ENCODE measurements at regions not wholly inside any gene's neighbourhood (a gene's known extent, or its start where the extent isn't known, plus 50 kb on each side); places are given as distances from the start of the nearest gene placed in this dataset.
"Not testable (repeated sequence)": the region's sequence is repeated elsewhere in the genome, so short reads cannot be mapped to it uniquely, and the experiment has no call there.

GRCh38 chr5:114726131-114726530 lies 364.3 kb downstream of the KCNN2 start:
- H3K4me3 ChIP-seq, result no peak overlapping the region
- DNase-seq (ENCODE audit: extremely low spot score), result no peak
- H3K4me1 ChIP-seq, result no peaks in the 10 kb centered on the region
- 49% methylated on average over 2 of the region's 2 CpGs for WGBS
- intact Hi-C loops (cut with DNase I), result no loop called here
- TF ChIP-seq POLR2A (IDR thresholded peaks at IDR 0.05; ENCODE audit: low read depth) (no peak), CTCF (IDR thresholded peaks at IDR 0.05) (no peak), EP300 (IDR thresholded peaks at IDR 0.05) (no peak), POLR2AphosphoS5 (IDR thresholded peaks at IDR 0.05) (no peak)
- no peak overlapping the region for H3K27ac ChIP-seq (replicated peaks in 1 of 4)
- H3K27me3 ChIP-seq, result no peaks in the 10 kb centered on the region
- no peaks in the 10 kb centered on the region for H3K36me3 ChIP-seq
- no peaks in the 10 kb centered on the region for H3K9me3 ChIP-seq

GRCh38 chr5:114719268-114719667 lies 357.4 kb downstream of the KCNN2 start:
- TF ChIP-seq EP300 (IDR thresholded peaks at IDR 0.05) (no peak), POLR2AphosphoS5 (IDR thresholded peaks at IDR 0.05) (no peak), CTCF (IDR thresholded peaks at IDR 0.05) (no peak), POLR2A (IDR thresholded peaks at IDR 0.05; ENCODE audit: low read depth) (no peak)
- no peak for DNase-seq (ENCODE audit: extremely low spot score)
- Histone ChIP-seq H3K9me3 (peaks cover 0 to 17% (median 10%) of the 10 kb centered on the region in 4 donors), H3K4me1 (no peaks in the 10 kb centered on the region), H3K36me3 (no peaks in the 10 kb centered on the region), H3K4me3 (no peak overlapping the region), H3K27ac (replicated peaks in 1 of 4) (no peak overlapping the region), H3K27me3 (no peaks in the 10 kb centered on the region)
- intact Hi-C loops (cut with DNase I), result no loop called here

GRCh38 chr5:114716955-114717354 lies 355.1 kb downstream of the KCNN2 start:
- peaks cover 0 to 17% (median 10%) of the 10 kb centered on the region in 4 donors for H3K9me3 ChIP-seq
- H3K36me3 ChIP-seq, result no peaks in the 10 kb centered on the region
- H3K4me1 ChIP-seq, result no peaks in the 10 kb centered on the region
- no peaks in the 10 kb centered on the region for H3K27me3 ChIP-seq
- H3K4me3 ChIP-seq, result no peak overlapping the region
- DNase-seq (ENCODE audit: extremely low spot score), result no peak
- 90% methylated on average over 1 of the region's 1 CpG for WGBS
- no peak overlapping the region for H3K27ac ChIP-seq (replicated peaks in 1 of 4)
- TF ChIP-seq POLR2A (IDR thresholded peaks at IDR 0.05; ENCODE audit: low read depth), result no peak
- TF ChIP-seq CTCF (IDR thresholded peaks at IDR 0.05), result no peak
- no peak for TF ChIP-seq POLR2AphosphoS5 (IDR thresholded peaks at IDR 0.05)
- no peak for TF ChIP-seq EP300 (IDR thresholded peaks at IDR 0.05)
- intact Hi-C loops (cut with DNase I), result no loop called here

GRCh38 chr5:114704225-114704893 lies 342.5 kb downstream of the KCNN2 start:
- DNase-seq (ENCODE audit: extremely low spot score); intact Hi-C loops (cut with DNase I); H3K9me3 ChIP-seq; H3K27ac ChIP-seq (replicated peaks in 1 of 4); H3K36me3 ChIP-seq; H3K4me3 ChIP-seq; H3K4me1 ChIP-seq; H3K27me3 ChIP-seq: not testable (repeated sequence)
- 100% methylated on average over 8 of the region's 31 CpGs for WGBS

GRCh38 chr5:114702731-114703130 lies 340.9 kb downstream of the KCNN2 start:
- TF ChIP-seq EP300 (IDR thresholded peaks at IDR 0.05), result no peak
- no peak for TF ChIP-seq CTCF (IDR thresholded peaks at IDR 0.05)
- TF ChIP-seq POLR2A (IDR thresholded peaks at IDR 0.05; ENCODE audit: low read depth), result no peak
- no peak for TF ChIP-seq POLR2AphosphoS5 (IDR thresholded peaks at IDR 0.05)
- H3K4me1 ChIP-seq, result no peaks in the 10 kb centered on the region
- H3K4me3 ChIP-seq, result no peak overlapping the region
- H3K9me3 ChIP-seq, result no peaks in the 10 kb centered on the region
- no peaks in the 10 kb centered on the region for H3K36me3 ChIP-seq
- no peaks in the 10 kb centered on the region for H3K27me3 ChIP-seq
- no peak for DNase-seq (ENCODE audit: extremely low spot score)
- intact Hi-C loops (cut with DNase I), result no loop called here
- no peak overlapping the region for H3K27ac ChIP-seq (replicated peaks in 1 of 4)
- 71% methylated on average over 1 of the region's 1 CpG for WGBS

Data from esophagus muscularis mucosa (tissue), 4 donors.